ENCODE measurements at regions not wholly inside any gene's neighbourhood (a gene's known extent, or its start where the extent isn't known, plus 50 kb on each side); places are given as distances from the start of the nearest gene placed in this dataset.

DNA sequence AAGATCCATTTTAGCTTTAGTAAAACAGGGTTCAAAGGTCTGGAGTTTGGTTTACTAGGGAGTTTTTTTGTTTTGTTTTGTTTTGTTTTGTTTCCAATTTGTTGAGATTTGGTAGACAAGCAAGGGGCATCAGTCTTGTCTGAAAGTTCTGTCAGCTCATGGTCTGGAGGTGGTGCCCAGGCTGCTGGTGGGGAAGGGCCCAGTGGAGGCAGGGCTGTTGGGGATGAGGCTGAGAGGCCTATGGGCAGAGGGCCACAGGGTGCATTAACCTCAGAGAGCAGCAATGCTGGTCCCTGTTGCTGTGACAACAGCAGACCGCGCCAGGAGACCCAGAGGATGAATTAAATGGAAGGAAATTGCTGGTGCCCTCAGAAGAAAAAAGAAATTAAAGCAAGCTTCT lies 174.5 kb downstream of the FGF1 start:
- intact Hi-C loops (cut with micrococcal nuclease; ENCODE audit: unreplicated experiment) (no loop called here), in situ Hi-C loops (cut with HindIII; ENCODE audit: extremely low pct_ligation_motif_present, low pct_unique_long_range_greater_than_20kb) (no loop called here)
- H3K9ac ChIP-seq (ENCODE audit: insufficient read depth, low read depth, low read length) = no peak overlapping the region
- FAIRE-seq (no peak), DNase-seq (ENCODE audit: low spot score) (no peak), ATAC-seq (no peak)
- CTCF ChIA-PET (ENCODE audit: low intra/inter-chr PET ratio, low total read pairs) = no interaction called here
- H3K4me3 ChIP-seq (replicated peaks in 1 of 3; ENCODE audit: insufficient read depth in 1 of 3, low read depth in 2 of 3, low read length in 3 of 3) = no peak overlapping the region
- H3K79me2 ChIP-seq (ENCODE audit: insufficient read depth, low read length) = no peaks in the 10 kb centered on the region
- BruUV-seq (replicated peaks) = no TSS peak
- H3K9me3 ChIP-seq (ENCODE audit: low read length) = no peaks in the 10 kb centered on the region; the same call in 1 of the 2 replicates
- TF ChIP-seq TBX3 (IDR thresholded peaks at IDR 0.05; ENCODE audit: borderline replicate concordance) = no peak
- TF ChIP-seq SP1 (IDR thresholded peaks at IDR 0.05) = no peak
- TF ChIP-seq SP1 (CRISPR knock-in tag; IDR thresholded peaks at IDR 0.05) = no peak
- TF ChIP-seq NFKB2 (CRISPR knock-in tag; IDR thresholded peaks at IDR 0.05; ENCODE audit: borderline replicate concordance) = no peak
- no peak for TF ChIP-seq CBFB (CRISPR knock-in tag; IDR thresholded peaks at IDR 0.05)
- TF ChIP-seq ZNF850 (CRISPR knock-in tag; conservative IDR thresholded peaks at IDR 0.05) = no peak
- H3K4me2 ChIP-seq (ENCODE audit: low read depth, low read length) = no peak overlapping the region
- WGBS (ENCODE audit: low lambda C conversion rate) = 100% methylated on average over 2 of the region's 2 CpGs
- no peaks in the 10 kb centered on the region for H4K20me1 ChIP-seq (ENCODE audit: insufficient read depth, low read length)
- POLR2A ChIA-PET = no interaction called here
- H2AFZ ChIP-seq (ENCODE audit: low read length) = no peak overlapping the region
- peaks cover 59% of the 10 kb centered on the region for H3K4me1 ChIP-seq (ENCODE audit: insufficient read depth, low read length)
- H3K27ac ChIP-seq (ENCODE audit: extremely low read length, insufficient read depth, low read length) = no peak overlapping the region
- no peaks in the 10 kb centered on the region for H3K27me3 ChIP-seq (ENCODE audit: control insufficient read depth in 1 of 2, insufficient read depth in 2 of 2, low read length in 2 of 2)
- H3K36me3 ChIP-seq (replicated peaks in 1 of 2; ENCODE audit: control insufficient read depth in 1 of 2, insufficient read depth in 2 of 2, low read length in 2 of 2) = no peaks in the 10 kb centered on the region; a peak in 1 of 5 replicates

DNA sequence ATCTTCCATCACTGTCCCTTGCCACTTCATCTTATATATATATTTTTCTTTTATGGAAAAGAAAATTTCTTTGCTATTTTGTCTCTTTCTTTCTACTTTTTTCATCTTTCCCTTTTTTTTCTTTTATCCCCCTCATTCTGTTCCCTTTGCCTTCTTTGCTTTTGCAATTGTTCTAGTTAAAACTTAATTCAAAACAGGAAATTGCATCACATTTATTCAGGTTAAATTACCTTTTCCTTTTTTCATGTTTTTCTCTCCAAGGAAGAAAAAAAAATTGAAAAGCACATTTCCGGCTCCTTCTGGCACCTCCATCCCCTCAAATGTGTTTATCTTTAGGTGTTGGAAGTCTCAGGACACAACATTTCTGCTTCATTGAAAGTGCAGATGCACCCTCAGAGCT lies 176.9 kb downstream of the FGF1 start:
- WGBS (ENCODE audit: low lambda C conversion rate) = 2% methylated on average over 1 of the region's 1 CpG
- ATAC-seq (no peak), FAIRE-seq (no peak), DNase-seq (ENCODE audit: low spot score) (no peak)
- Histone ChIP-seq H3K79me2 (ENCODE audit: insufficient read depth, low read length) (no peaks in the 10 kb centered on the region), H2AFZ (ENCODE audit: low read length) (no peak overlapping the region), H3K4me2 (ENCODE audit: low read depth, low read length) (no peak overlapping the region), H4K20me1 (ENCODE audit: insufficient read depth, low read length) (no peaks in the 10 kb centered on the region), H3K36me3 (replicated peaks in 1 of 2; ENCODE audit: control insufficient read depth in 1 of 2, insufficient read depth in 2 of 2, low read length in 2 of 2) (no peaks in the 10 kb centered on the region; a peak in 1 of 5 replicates), H3K27me3 (ENCODE audit: control insufficient read depth in 1 of 2, insufficient read depth in 2 of 2, low read length in 2 of 2) (no peaks in the 10 kb centered on the region), H3K9me3 (ENCODE audit: low read length) (no peaks in the 10 kb centered on the region), H3K4me3 (replicated peaks in 1 of 3; ENCODE audit: insufficient read depth in 1 of 3, low read depth in 2 of 3, low read length in 3 of 3) (no peak overlapping the region), H3K4me1 (ENCODE audit: insufficient read depth, low read length) (peaks cover 59% of the 10 kb centered on the region), H3K9ac (ENCODE audit: insufficient read depth, low read depth, low read length) (no peak overlapping the region), H3K27ac (ENCODE audit: extremely low read length, insufficient read depth, low read length) (no peak overlapping the region)
- ChIA-PET CTCF (ENCODE audit: low intra/inter-chr PET ratio, low total read pairs) (no interaction called here), POLR2A (no interaction called here)
- intact Hi-C loops (cut with micrococcal nuclease; ENCODE audit: unreplicated experiment) (no loop called here), in situ Hi-C loops (cut with HindIII; ENCODE audit: extremely low pct_ligation_motif_present, low pct_unique_long_range_greater_than_20kb) (no loop called here)
- BruUV-seq (replicated peaks) = no TSS peak
- TF ChIP-seq STAT5B (CRISPR knock-in tag; IDR thresholded peaks at IDR 0.05) (no peak), TARDBP (CRISPR knock-in tag; IDR thresholded peaks at IDR 0.05) (no peak), ZNF749 (CRISPR knock-in tag; IDR thresholded peaks at IDR 0.05; ENCODE audit: borderline replicate concordance) (no peak), KLF16 (CRISPR knock-in tag; IDR thresholded peaks at IDR 0.05) (no peak), HNRNPH1 (optimal IDR thresholded peaks at IDR 0.05; ENCODE audit: low read depth, low read length) (no peak), NR2F6 (IDR thresholded peaks at IDR 0.05) (no peak), NR2F6 (CRISPR knock-in tag; IDR thresholded peaks at IDR 0.05) (no peak), ZSCAN22 (CRISPR knock-in tag; IDR thresholded peaks at IDR 0.05) (no peak), SRF (IDR thresholded peaks at IDR 0.05; ENCODE audit: low read depth, low read length) (no peak), STAT6 (CRISPR knock-in tag; IDR thresholded peaks at IDR 0.05; ENCODE audit: borderline replicate concordance) (no peak)
- TF ChIP-seq, protein P1, sequence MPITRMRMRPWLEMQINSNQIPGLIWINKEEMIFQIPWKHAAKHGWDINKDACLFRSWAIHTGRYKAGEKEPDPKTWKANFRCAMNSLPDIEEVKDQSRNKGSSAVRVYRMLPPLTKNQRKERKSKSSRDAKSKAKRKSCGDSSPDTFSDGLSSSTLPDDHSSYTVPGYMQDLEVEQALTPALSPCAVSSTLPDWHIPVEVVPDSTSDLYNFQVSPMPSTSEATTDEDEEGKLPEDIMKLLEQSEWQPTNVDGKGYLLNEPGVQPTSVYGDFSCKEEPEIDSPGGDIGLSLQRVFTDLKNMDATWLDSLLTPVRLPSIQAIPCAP (CRISPR knock-in tag; IDR thresholded peaks at IDR 0.05; ENCODE audit: low read depth) = no peak
